Retinal pigment epithelial cell (primary cell): ENCODE measurements at regions not wholly inside any gene's neighbourhood (a gene's known extent, or its start where the extent isn't known, plus 50 kb on each side); places are given as distances from the start of the nearest gene placed in this dataset.
"Not testable (repeated sequence)": the region's sequence is repeated elsewhere in the genome, so short reads cannot be mapped to it uniquely, and the experiment has no call there.

Source experiments
- DNase-seq: peaks from one replicate; pipeline ENCODE4 v3.0.0-alpha.2; 2010; ENCODE audit warnings: low read depth
- H3K4me3 ChIP-seq: 2 replicates; pipeline ENCODE4 v1.5.1; 2011; ENCODE audit warnings: mild to moderate bottlenecking, low read length, control low read depth, moderate library complexity
- CTCF ChIP-seq: conservative IDR thresholded peaks from 2 replicates; pipeline ENCODE4 v1.5.1; 2011; ENCODE audit warnings: low read depth, low read length, control low read depth, inconsistent platforms

- no peak for DNase-seq
- no peak overlapping the region for H3K4me3 ChIP-seq
- no peak for TF ChIP-seq CTCF
Measured at GRCh38 chr6:74480561-74480960, 725.3 kb downstream of the COL12A1 start.

- no peak for DNase-seq
- H3K4me3 ChIP-seq = no peak overlapping the region
- TF ChIP-seq CTCF = no peak
Measured at GRCh38 chr6:74479960-74480359, 725.9 kb downstream of the COL12A1 start.

- TF ChIP-seq CTCF = no peak
- DNase-seq = no peak
- H3K4me3 ChIP-seq = no peak overlapping the region
Measured at GRCh38 chr6:74479420-74479819, 726.4 kb downstream of the COL12A1 start.

- DNase-seq, H3K4me3 ChIP-seq: not testable (repeated sequence)
Measured at GRCh38 chr6:74474046-74474445, 731.8 kb downstream of the COL12A1 start.

GRCh38 chr6:74468552-74468951, 737.3 kb downstream of the COL12A1 start:
- not testable (repeated sequence) for H3K4me3 ChIP-seq, DNase-seq

GRCh38 chr6:74467533-74468215, 738.2 kb downstream of the COL12A1 start:
- no peak overlapping the region for H3K4me3 ChIP-seq
- DNase-seq = no peak
- no peak for TF ChIP-seq CTCF

GRCh38 chr6:74466572-74466971, 739.3 kb downstream of the COL12A1 start:
- H3K4me3 ChIP-seq = no peak overlapping the region
- no peak for DNase-seq
- no peak for TF ChIP-seq CTCF

GRCh38 chr6:74459260-74459659, 746.6 kb downstream of the COL12A1 start:
- TF ChIP-seq CTCF = no peak
- no peak overlapping the region for H3K4me3 ChIP-seq
- DNase-seq = no peak
